GM12892 (cell line): ENCODE measurements at regions not wholly inside any gene's neighbourhood (a gene's known extent, or its start where the extent isn't known, plus 50 kb on each side); places are given as distances from the start of the nearest gene placed in this dataset.

ENCODE experiments used
- POLR2A ChIP-seq: IDR thresholded peaks from 2 replicates; pipeline ENCODE4 v1.6.1; 2011; ENCODE audit warnings: low read depth, low read length, control low read depth
- POLR2AphosphoS5 ChIP-seq: IDR thresholded peaks from 2 replicates; pipeline ENCODE4 v1.6.1; 2011; ENCODE audit warnings: low read depth, low read length, control low read depth
- TAF1 ChIP-seq: IDR thresholded peaks from 2 replicates; pipeline ENCODE4 v1.6.1; 2011; ENCODE audit warnings: low read depth, mild to moderate bottlenecking, control low read depth, low read length, borderline replicate concordance

GRCh38 chr15:53226559-53226958 is 436.4 kb upstream of the ONECUT1 start:
- TF ChIP-seq POLR2A (no peak), POLR2AphosphoS5 (no peak), TAF1 (no peak)
